ENCODE measurements at regions not wholly inside any gene's neighbourhood (a gene's known extent, or its start where the extent isn't known, plus 50 kb on each side); places are given as distances from the start of the nearest gene placed in this dataset.

- Histone ChIP-seq H3K27ac (ENCODE audit: low read depth, low read length, poor library complexity, severe bottlenecking) (no peak overlapping the region), H3K9me3 (ENCODE audit: low read depth, low read length, poor library complexity, severe bottlenecking) (no peaks in the 10 kb centered on the region), H3K36me3 (ENCODE audit: insufficient read depth, low read length, poor library complexity, severe bottlenecking) (no peaks in the 10 kb centered on the region), H3K4me1 (ENCODE audit: insufficient read depth, low read length, poor library complexity, severe bottlenecking) (no peaks in the 10 kb centered on the region), H3K4me3 (ENCODE audit: low read depth, low read length, poor library complexity, severe bottlenecking) (no peak overlapping the region), H3K27me3 (replicated peaks; ENCODE audit: insufficient read depth, low read depth, low read length, poor library complexity) (no peaks in the 10 kb centered on the region)
- TF ChIP-seq EZH2 (IDR thresholded peaks at IDR 0.05; ENCODE audit: borderline replicate concordance, low read depth, low read length, poor library complexity, severe bottlenecking) (no peak), CTCF (conservative IDR thresholded peaks at IDR 0.05; ENCODE audit: low read depth, low read length) (no peak)
- BruUV-seq (replicated peaks), result no TSS peak
- CTCF ChIA-PET, result no interaction called here
- intact Hi-C loops (cut with micrococcal nuclease; ENCODE audit: unreplicated experiment), result no loop called here
- no peak for DNase-seq (ENCODE audit: low spot score)
- POLR2A ChIA-PET (ENCODE audit: low non-redundant PET), result no interaction called here
Measured at GRCh38 chr4:130044788-130045531, 949.0 kb downstream of the C4orf33 start.

GRCh38 chr4:130053723-130054122 lies 957.8 kb downstream of the C4orf33 start:
- intact Hi-C loops (cut with micrococcal nuclease; ENCODE audit: unreplicated experiment), result no loop called here
- no peaks in the 10 kb centered on the region for H3K36me3 ChIP-seq (ENCODE audit: insufficient read depth, low read length, poor library complexity, severe bottlenecking)
- TF ChIP-seq EZH2 (IDR thresholded peaks at IDR 0.05; ENCODE audit: borderline replicate concordance, low read depth, low read length, poor library complexity, severe bottlenecking) (no peak), CTCF (conservative IDR thresholded peaks at IDR 0.05; ENCODE audit: low read depth, low read length) (no peak)
- no peak for DNase-seq (ENCODE audit: low spot score)
- ChIA-PET CTCF (no interaction called here), POLR2A (ENCODE audit: low non-redundant PET) (no interaction called here)
- BruUV-seq (replicated peaks), result no TSS peak
- no peaks in the 10 kb centered on the region for H3K9me3 ChIP-seq (ENCODE audit: low read depth, low read length, poor library complexity, severe bottlenecking)
- no peaks in the 10 kb centered on the region for H3K4me1 ChIP-seq (ENCODE audit: insufficient read depth, low read length, poor library complexity, severe bottlenecking)
- H3K4me3 ChIP-seq (ENCODE audit: low read depth, low read length, poor library complexity, severe bottlenecking), result no peak overlapping the region
- no peak overlapping the region for H3K27ac ChIP-seq (ENCODE audit: low read depth, low read length, poor library complexity, severe bottlenecking)
- H3K27me3 ChIP-seq (replicated peaks; ENCODE audit: insufficient read depth, low read depth, low read length, poor library complexity), result no peaks in the 10 kb centered on the region

- TF ChIP-seq EZH2 (IDR thresholded peaks at IDR 0.05; ENCODE audit: borderline replicate concordance, low read depth, low read length, poor library complexity, severe bottlenecking) (no peak), CTCF (conservative IDR thresholded peaks at IDR 0.05; ENCODE audit: low read depth, low read length) (no peak)
- intact Hi-C loops (cut with micrococcal nuclease; ENCODE audit: unreplicated experiment), result no loop called here
- CTCF ChIA-PET, result no interaction called here
- BruUV-seq (replicated peaks), result no TSS peak
- no peaks in the 10 kb centered on the region for H3K27me3 ChIP-seq (replicated peaks; ENCODE audit: insufficient read depth, low read depth, low read length, poor library complexity)
- H3K4me1 ChIP-seq (ENCODE audit: insufficient read depth, low read length, poor library complexity, severe bottlenecking), result no peaks in the 10 kb centered on the region
- no peaks in the 10 kb centered on the region for H3K36me3 ChIP-seq (ENCODE audit: insufficient read depth, low read length, poor library complexity, severe bottlenecking)
- DNase-seq (ENCODE audit: low spot score), result no peak
- H3K9me3 ChIP-seq (ENCODE audit: low read depth, low read length, poor library complexity, severe bottlenecking), result no peaks in the 10 kb centered on the region
- H3K27ac ChIP-seq (ENCODE audit: low read depth, low read length, poor library complexity, severe bottlenecking), result no peak overlapping the region
- POLR2A ChIA-PET (ENCODE audit: low non-redundant PET), result no interaction called here
- H3K4me3 ChIP-seq (ENCODE audit: low read depth, low read length, poor library complexity, severe bottlenecking), result no peak overlapping the region
Measured at GRCh38 chr4:130054908-130055307, 959.0 kb downstream of the C4orf33 start.

Measured in A673 (cell line).